ENCODE measurements at regions not wholly inside any gene's neighbourhood (a gene's known extent, or its start where the extent isn't known, plus 50 kb on each side); places are given as distances from the start of the nearest gene placed in this dataset.
"Not testable (repeated sequence)": the region's sequence is repeated elsewhere in the genome, so short reads cannot be mapped to it uniquely, and the experiment has no call there.

DNA sequence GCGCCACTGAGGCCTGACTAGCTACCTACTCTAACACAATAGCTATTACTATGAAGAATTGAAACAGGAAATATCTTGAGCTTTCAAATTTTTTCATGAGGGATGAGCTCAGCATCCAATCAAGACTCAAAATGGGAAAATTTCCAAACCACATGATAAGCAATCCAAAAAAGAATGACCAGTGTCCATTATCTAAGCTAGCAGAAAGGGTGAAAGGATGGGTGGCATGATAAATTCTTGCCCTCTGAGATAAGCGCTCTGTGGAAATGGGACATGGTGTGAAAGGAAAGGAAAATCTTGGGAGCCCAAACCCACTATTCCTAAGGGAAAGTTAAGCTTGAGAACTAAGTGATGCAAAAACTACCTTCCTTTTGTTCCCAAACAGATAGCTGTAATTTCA is 170.2 kb upstream of the NREP start:
- Histone ChIP-seq H3K4me3 (ENCODE audit: severe bottlenecking) (no peak overlapping the region), H3K4me1 (ENCODE audit: insufficient read depth, poor library complexity, severe bottlenecking) (peaks cover 36% of the 10 kb centered on the region), H3K36me3 (ENCODE audit: low read depth) (no peaks in the 10 kb centered on the region), H3K27me3 (ENCODE audit: insufficient read depth, poor library complexity, severe bottlenecking) (no peaks in the 10 kb centered on the region), H3K27ac (ENCODE audit: poor library complexity, severe bottlenecking) (no peak overlapping the region), H3K9me3 (ENCODE audit: severe bottlenecking) (no peaks in the 10 kb centered on the region)
- TF ChIP-seq, protein P1, sequence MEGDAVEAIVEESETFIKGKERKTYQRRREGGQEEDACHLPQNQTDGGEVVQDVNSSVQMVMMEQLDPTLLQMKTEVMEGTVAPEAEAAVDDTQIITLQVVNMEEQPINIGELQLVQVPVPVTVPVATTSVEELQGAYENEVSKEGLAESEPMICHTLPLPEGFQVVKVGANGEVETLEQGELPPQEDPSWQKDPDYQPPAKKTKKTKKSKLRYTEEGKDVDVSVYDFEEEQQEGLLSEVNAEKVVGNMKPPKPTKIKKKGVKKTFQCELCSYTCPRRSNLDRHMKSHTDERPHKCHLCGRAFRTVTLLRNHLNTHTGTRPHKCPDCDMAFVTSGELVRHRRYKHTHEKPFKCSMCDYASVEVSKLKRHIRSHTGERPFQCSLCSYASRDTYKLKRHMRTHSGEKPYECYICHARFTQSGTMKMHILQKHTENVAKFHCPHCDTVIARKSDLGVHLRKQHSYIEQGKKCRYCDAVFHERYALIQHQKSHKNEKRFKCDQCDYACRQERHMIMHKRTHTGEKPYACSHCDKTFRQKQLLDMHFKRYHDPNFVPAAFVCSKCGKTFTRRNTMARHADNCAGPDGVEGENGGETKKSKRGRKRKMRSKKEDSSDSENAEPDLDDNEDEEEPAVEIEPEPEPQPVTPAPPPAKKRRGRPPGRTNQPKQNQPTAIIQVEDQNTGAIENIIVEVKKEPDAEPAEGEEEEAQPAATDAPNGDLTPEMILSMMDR (IDR thresholded peaks at IDR 0.05; ENCODE audit: poor library complexity, severe bottlenecking): no peak
- ATAC-seq (ENCODE audit: low read depth) (no peak), DNase-seq (ENCODE audit: low spot score) (no peak)

DNA sequence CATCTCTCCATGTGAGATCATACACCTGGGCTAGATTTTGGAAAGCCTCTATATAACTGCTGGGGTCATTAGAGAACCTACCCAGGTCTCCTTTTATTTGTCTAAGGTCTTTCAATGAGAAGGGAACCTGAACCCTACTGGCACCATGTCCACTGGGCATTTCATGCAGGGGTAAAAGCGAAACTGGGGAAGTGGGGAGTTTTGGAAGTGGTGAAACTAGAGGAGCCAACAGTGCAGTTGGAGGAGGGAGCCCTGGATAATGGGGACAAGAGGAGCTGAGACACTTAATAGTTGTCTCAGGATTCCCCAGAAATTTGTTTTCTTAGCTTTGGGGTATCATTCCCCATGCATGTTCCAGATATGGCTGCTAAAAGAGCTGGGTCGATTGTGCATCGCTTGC is 169.0 kb upstream of the NREP start:
- Histone ChIP-seq H3K4me1 (ENCODE audit: insufficient read depth, poor library complexity, severe bottlenecking) (peaks cover 26% of the 10 kb centered on the region), H3K4me3 (ENCODE audit: severe bottlenecking) (no peak overlapping the region), H3K27me3 (ENCODE audit: insufficient read depth, poor library complexity, severe bottlenecking) (no peaks in the 10 kb centered on the region), H3K9me3 (ENCODE audit: severe bottlenecking) (no peaks in the 10 kb centered on the region), H3K27ac (ENCODE audit: poor library complexity, severe bottlenecking) (no peak overlapping the region), H3K36me3 (ENCODE audit: low read depth) (no peaks in the 10 kb centered on the region)
- TF ChIP-seq, protein P1 (IDR thresholded peaks at IDR 0.05; ENCODE audit: poor library complexity, severe bottlenecking): no peak
- DNase-seq (ENCODE audit: low spot score) (no peak), ATAC-seq (ENCODE audit: low read depth) (no peak)

DNA sequence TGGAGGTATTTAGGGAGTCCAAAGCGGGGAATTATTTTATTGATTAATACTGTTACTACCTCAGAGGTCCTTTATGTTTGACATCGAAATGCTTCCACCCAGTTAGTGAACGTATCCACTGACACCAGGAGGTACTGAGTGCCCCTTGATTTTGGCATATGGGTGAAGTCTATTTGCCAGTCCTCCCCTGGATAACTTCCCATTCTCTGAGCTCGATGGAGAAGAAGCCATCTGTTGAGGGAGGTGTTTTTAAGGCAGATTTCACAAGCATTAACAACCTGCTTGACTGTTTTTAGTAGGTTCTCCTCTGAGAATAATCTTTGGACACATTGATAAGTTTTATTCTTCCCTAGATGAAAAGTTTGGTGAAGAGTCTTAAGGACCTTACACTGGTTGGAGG is 165.3 kb upstream of the NREP start:
- H3K27me3 ChIP-seq (ENCODE audit: insufficient read depth, poor library complexity, severe bottlenecking): no peaks in the 10 kb centered on the region
- H3K4me3 ChIP-seq (ENCODE audit: severe bottlenecking): no peak overlapping the region
- DNase-seq (ENCODE audit: low spot score): no peak
- H3K27ac ChIP-seq (ENCODE audit: poor library complexity, severe bottlenecking): no peak overlapping the region
- no peaks in the 10 kb centered on the region for H3K36me3 ChIP-seq (ENCODE audit: low read depth)
- no peaks in the 10 kb centered on the region for H3K9me3 ChIP-seq (ENCODE audit: severe bottlenecking)
- ATAC-seq (ENCODE audit: low read depth): no peak
- H3K4me1 ChIP-seq (ENCODE audit: insufficient read depth, poor library complexity, severe bottlenecking): no peaks in the 10 kb centered on the region
- TF ChIP-seq, protein P1 (IDR thresholded peaks at IDR 0.05; ENCODE audit: poor library complexity, severe bottlenecking): no peak

DNA sequence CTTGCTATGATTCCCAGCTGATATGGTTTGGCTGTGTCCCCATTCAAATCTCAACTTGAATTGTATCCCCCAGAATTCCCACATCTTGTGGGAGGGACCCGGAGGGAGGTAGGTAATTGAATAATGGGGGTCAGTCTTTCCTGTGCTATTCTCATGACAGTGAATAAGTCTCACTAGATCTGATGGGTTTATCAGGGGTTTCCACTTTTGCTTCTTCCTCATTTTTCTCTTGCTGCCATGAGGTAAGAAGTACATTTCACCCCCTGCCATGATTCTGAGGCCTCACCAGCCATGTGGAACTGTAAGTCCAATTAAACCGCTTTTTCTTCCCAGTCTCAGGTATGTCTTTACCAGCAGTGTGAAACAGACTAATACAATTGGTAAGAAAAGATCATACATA is 164.7 kb upstream of the NREP start:
- not testable (repeated sequence) for H3K27ac ChIP-seq (ENCODE audit: poor library complexity, severe bottlenecking); H3K4me3 ChIP-seq (ENCODE audit: severe bottlenecking); H3K27me3 ChIP-seq (ENCODE audit: insufficient read depth, poor library complexity, severe bottlenecking); DNase-seq (ENCODE audit: low spot score); ATAC-seq (ENCODE audit: low read depth); H3K9me3 ChIP-seq (ENCODE audit: severe bottlenecking); H3K4me1 ChIP-seq (ENCODE audit: insufficient read depth, poor library complexity, severe bottlenecking); H3K36me3 ChIP-seq (ENCODE audit: low read depth)

DNA sequence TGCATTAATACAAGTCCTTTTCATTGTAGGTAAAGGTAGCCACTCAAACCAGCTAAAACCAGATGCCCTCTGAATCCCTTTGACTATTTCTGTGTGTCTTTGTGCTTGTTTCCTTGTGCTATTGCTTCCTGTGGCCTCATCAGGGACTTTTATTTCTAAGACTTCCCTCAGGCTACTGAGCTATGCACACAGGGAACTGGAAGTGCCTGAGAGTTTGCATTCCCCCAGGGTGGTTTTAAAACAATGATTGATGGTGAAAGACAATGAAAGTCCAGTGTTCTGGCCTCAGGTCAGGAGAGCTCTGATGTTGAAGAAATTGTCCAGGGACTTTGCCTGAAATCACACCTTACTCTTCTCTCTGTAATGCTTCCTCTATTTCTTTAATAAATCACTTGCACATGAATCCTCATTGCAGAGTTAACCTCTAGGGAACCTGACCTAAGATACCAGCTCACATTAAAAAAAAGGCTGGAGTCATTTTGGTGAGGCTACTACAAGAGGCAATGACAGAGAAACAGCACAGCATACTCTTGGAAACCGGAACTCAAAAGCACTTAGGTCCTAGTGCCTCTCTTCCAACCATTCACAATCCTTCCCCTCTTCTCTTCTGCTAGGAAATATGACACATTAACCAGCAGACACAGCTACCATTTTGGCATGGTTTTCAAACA is 158.1 kb upstream of the NREP start:
- H3K27ac ChIP-seq (ENCODE audit: poor library complexity, severe bottlenecking): no peak overlapping the region
- no peak for DNase-seq (ENCODE audit: low spot score)
- H3K4me3 ChIP-seq (ENCODE audit: severe bottlenecking): no peak overlapping the region
- no peaks in the 10 kb centered on the region for H3K36me3 ChIP-seq (ENCODE audit: low read depth)
- ATAC-seq (ENCODE audit: low read depth): no peak
- no peaks in the 10 kb centered on the region for H3K9me3 ChIP-seq (ENCODE audit: severe bottlenecking)
- TF ChIP-seq, protein P1 (IDR thresholded peaks at IDR 0.05; ENCODE audit: poor library complexity, severe bottlenecking): no peak
- H3K4me1 ChIP-seq (ENCODE audit: insufficient read depth, poor library complexity, severe bottlenecking): no peaks in the 10 kb centered on the region
- H3K27me3 ChIP-seq (ENCODE audit: insufficient read depth, poor library complexity, severe bottlenecking): no peaks in the 10 kb centered on the region
